COR-L47 (cell line): ENCODE measurements at regions not wholly inside any gene's neighbourhood (a gene's known extent, or its start where the extent isn't known, plus 50 kb on each side); places are given as distances from the start of the nearest gene placed in this dataset.
A peak's percentile ranks its signal among the peaks of the same experiment; 100 is the strongest.

Experiments used
- DNase-seq: peaks from one replicate; lab custom pipeline; 2025; lab: John Stamatoyannopoulos, UW

DNA sequence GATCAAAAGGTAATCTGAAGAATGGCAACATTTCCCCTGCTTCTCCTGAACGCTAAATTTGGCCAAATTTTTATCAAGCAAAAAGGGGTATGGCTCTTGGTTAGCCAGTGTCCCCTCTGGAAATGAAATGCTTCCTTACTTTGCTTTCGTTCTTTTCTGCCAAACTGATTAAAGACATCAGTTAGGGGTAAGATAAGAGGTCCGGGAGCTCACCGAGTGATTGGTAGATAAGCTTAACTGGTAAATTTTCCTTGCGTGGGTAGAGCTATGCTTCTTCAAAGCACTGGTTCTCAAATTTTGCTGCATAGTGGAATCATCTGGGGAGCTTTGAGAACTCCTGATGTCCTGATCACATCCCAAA, 62.7 kb upstream of the MAPRE2 start:
- no peak for DNase-seq

DNA sequence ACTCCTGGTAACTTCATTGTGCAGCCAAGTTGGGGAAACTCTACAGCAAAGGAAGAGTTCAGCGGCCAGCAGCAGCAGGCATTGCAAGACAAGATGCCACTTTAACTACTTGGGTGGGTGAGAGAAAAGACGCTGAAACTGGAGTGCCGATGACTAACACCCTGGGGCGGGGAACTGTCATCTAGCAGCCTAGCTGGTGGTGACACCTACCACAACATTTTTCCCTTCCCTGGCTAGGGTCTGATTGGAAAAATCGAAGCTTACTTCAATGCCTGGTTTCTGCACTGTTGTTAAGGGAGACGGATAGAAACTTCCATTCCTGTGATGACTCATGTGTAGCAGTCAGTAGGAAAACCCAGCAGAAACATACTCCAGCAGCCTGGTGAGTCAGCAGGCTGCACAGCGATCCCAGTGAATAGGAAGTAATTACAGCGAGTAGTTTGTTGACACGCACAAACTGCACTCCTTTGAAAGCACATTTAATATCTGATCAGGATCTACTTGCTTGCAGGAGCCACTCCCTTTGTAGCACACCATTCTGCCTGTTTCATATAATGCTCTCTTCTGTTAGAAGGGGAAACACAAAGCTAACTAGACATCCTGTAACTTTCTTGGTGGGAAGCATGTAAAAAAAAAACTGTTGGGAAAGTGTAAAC, 62.1 kb upstream of the MAPRE2 start:
- peak; percentile 90 for DNase-seq

- DNase-seq = no peak
These were observed 59.7 kb upstream of the MAPRE2 start for GRCh38 chr18:34981487-34981886.

DNA sequence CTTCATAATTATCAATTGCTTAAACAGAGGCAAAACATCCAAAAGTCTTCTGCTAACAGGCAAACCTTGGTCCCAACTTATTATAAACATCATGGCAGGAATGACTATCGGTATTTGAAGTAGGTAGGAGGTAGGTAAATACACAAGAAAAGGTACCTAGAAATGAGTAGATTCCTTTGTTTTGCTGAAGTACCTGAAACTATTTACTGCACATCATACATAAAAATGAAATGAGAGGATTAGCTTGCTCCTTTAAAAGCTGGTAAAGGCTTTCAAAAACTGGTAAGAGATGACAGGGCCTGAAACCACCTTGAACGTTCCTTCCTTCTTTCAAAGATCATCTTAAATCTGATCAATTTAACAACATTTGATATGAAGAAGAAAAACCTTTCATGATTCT, 55.2 kb upstream of the MAPRE2 start:
- no peak for DNase-seq

DNA sequence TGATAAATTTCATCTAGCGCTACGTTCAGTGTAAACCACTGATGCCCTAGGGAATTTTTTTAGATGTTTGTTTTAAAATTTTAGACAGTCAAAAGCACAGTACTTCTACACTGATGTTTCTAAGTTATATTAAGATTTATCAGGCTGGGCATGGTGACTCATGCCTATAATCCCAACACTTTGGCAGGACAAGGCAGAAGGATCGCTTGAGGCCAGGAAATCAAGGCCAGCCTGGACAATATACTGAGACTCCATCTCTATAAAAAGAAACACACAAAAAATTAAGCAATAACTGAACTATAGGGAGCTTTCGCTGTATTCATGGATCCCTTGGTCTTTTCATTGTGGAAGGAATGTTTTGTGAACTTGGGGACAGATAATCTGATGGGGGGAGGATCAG, 50.6 kb upstream of the MAPRE2 start:
- no peak for DNase-seq

- no peak for DNase-seq
These were observed 50.1 kb upstream of the MAPRE2 start for GRCh38 chr18:34991152-34991551.
